Head of caudate nucleus (tissue), 42 donors: ENCODE measurements at regions not wholly inside any gene's neighbourhood (a gene's known extent, or its start where the extent isn't known, plus 50 kb on each side); places are given as distances from the start of the nearest gene placed in this dataset.
"Not testable (repeated sequence)": the region's sequence is repeated elsewhere in the genome, so short reads cannot be mapped to it uniquely, and the experiment has no call there.

Experiments
- DNase-seq, 42 donors: peaks; one replicate each; pipeline versions ENCODE4 v3.0.0 to v3.0.0-alpha.2; 2020 to 2021; ENCODE audit warnings: mixed read lengths in 7 of 42
- intact Hi-C: fragments of 100-400 bp; cut with DNase I; formaldehyde crosslinking; loops from one replicate; pipeline ENCODE4 v1.15.0; 2022

GRCh38 chr7:124205526-124205925, 172.7 kb upstream of the TMEM229A start:
- intact Hi-C loops, result no loop called here
- no peak for DNase-seq

- no peak for DNase-seq
- intact Hi-C loops, result no loop called here
Observed at GRCh38 chr7:124202546-124202945, 169.7 kb upstream of the TMEM229A start.

GRCh38 chr7:124201768-124202349, 169.0 kb upstream of the TMEM229A start:
- intact Hi-C loops, result no loop called here
- DNase-seq, result no peak

- intact Hi-C loops, result no loop called here
- no peak for DNase-seq
Observed at GRCh38 chr7:124196519-124196918, 163.7 kb upstream of the TMEM229A start.

- no peak for DNase-seq
- intact Hi-C loops, result no loop called here
Observed at GRCh38 chr7:124192885-124193284, 160.0 kb upstream of the TMEM229A start.

- intact Hi-C loops, result no loop called here
- no peak for DNase-seq
Observed at GRCh38 chr7:124191713-124192112, 158.8 kb upstream of the TMEM229A start.

GRCh38 chr7:124191030-124191429, 158.2 kb upstream of the TMEM229A start:
- no peak for DNase-seq
- intact Hi-C loops, result no loop called here

- no peak for DNase-seq
- intact Hi-C loops, result no loop called here
Observed at GRCh38 chr7:124188576-124188975, 155.7 kb upstream of the TMEM229A start.

- intact Hi-C loops, result no loop called here
- DNase-seq, result no peak
Observed at GRCh38 chr7:124187962-124188361, 155.1 kb upstream of the TMEM229A start.

- DNase-seq, result no peak
- intact Hi-C loops, result no loop called here
Observed at GRCh38 chr7:124183649-124184048, 150.8 kb upstream of the TMEM229A start.

GRCh38 chr7:124179641-124180040, 146.8 kb upstream of the TMEM229A start:
- no peak for DNase-seq
- intact Hi-C loops, result no loop called here

- DNase-seq, result no peak
- intact Hi-C loops, result no loop called here
Observed at GRCh38 chr7:124177891-124178290, 145.0 kb upstream of the TMEM229A start.

- DNase-seq, result not testable (repeated sequence)
- intact Hi-C loops, result loop anchor here (5.0 kb wide), 1 partner anchor 600 kb away; no protein-coding TSS in a partner anchor
Observed at GRCh38 chr7:124171812-124172211, 138.9 kb upstream of the TMEM229A start.

- intact Hi-C loops, result loop anchor here (5.0 kb wide), 1 partner anchor 601 kb away; no protein-coding TSS in a partner anchor
Observed at GRCh38 chr7:124171068-124171467, 138.2 kb upstream of the TMEM229A start.

GRCh38 chr7:124168616-124169015, 135.7 kb upstream of the TMEM229A start:
- no peak for DNase-seq
- intact Hi-C loops, result loop anchor here (10.0 kb wide), 1 partner anchor 686 kb away; no protein-coding TSS in a partner anchor

More at GRCh38 chr7:124171068-124171467, 138.2 kb upstream of the TMEM229A start:
- DNase-seq, result peak; percentile 29 to 88 (median 72)

GRCh38 chr7:124162667-124163066, 129.8 kb upstream of the TMEM229A start:
- intact Hi-C loops, result loop anchor here (10.0 kb wide), 1 partner anchor 692 kb away; no protein-coding TSS in a partner anchor
- DNase-seq, result no peak

- intact Hi-C loops, result no loop called here
- DNase-seq, result no peak
Observed at GRCh38 chr7:124155432-124156022, 122.7 kb upstream of the TMEM229A start.

- intact Hi-C loops, result no loop called here
Observed at GRCh38 chr7:124152859-124153692, 120.2 kb upstream of the TMEM229A start.

GRCh38 chr7:124137664-124138063, 104.8 kb upstream of the TMEM229A start:
- intact Hi-C loops, result no loop called here
- no peak for DNase-seq

More at GRCh38 chr7:124152859-124153692, 120.2 kb upstream of the TMEM229A start:
- DNase-seq, result peak in 28 of 42 donors; percentile 3 to 76 (median 33)

- intact Hi-C loops, result no loop called here
- DNase-seq, result no peak
Observed at GRCh38 chr7:124124201-124124600, 91.3 kb upstream of the TMEM229A start.
